ENCODE measurements at regions not wholly inside any gene's neighbourhood (a gene's known extent, or its start where the extent isn't known, plus 50 kb on each side); places are given as distances from the start of the nearest gene placed in this dataset.

DNA sequence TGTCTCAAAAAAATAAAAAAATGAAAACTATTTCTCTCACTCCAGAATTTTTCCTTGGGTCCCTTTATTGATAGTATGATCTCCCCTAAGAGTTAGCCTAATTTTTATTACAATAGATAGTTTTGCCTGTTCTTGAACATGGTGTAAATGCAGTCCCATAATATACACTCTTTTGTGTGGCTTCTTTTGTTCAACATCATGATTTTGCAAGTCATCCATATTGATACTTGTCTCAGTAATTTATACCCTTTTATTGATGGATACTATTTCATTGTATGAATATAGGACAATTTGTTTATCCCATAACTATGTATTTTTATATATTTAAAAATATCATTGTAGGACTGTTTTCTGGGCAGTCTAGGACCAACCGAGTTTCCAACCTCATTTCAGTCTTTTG, 207.0 kb downstream of the UTP18 start:
- TF ChIP-seq, protein P1, sequence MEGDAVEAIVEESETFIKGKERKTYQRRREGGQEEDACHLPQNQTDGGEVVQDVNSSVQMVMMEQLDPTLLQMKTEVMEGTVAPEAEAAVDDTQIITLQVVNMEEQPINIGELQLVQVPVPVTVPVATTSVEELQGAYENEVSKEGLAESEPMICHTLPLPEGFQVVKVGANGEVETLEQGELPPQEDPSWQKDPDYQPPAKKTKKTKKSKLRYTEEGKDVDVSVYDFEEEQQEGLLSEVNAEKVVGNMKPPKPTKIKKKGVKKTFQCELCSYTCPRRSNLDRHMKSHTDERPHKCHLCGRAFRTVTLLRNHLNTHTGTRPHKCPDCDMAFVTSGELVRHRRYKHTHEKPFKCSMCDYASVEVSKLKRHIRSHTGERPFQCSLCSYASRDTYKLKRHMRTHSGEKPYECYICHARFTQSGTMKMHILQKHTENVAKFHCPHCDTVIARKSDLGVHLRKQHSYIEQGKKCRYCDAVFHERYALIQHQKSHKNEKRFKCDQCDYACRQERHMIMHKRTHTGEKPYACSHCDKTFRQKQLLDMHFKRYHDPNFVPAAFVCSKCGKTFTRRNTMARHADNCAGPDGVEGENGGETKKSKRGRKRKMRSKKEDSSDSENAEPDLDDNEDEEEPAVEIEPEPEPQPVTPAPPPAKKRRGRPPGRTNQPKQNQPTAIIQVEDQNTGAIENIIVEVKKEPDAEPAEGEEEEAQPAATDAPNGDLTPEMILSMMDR (conservative IDR thresholded peaks at IDR 0.05; ENCODE audit: low read length), result no peak
- no peak for TF ChIP-seq EZH2phosphoT487 (IDR thresholded peaks at IDR 0.05; ENCODE audit: borderline replicate concordance)
